DMS 273 treated with DMSO at 0.1 percent for 48 hours (cell line): ENCODE measurements at regions not wholly inside any gene's neighbourhood (a gene's known extent, or its start where the extent isn't known, plus 50 kb on each side); places are given as distances from the start of the nearest gene placed in this dataset.

Experiments used
- DNase-seq: peaks from one replicate; lab custom pipeline; 2025; lab: John Stamatoyannopoulos, UW

GRCh38 chr12:75724307-75724927 lies 213.0 kb upstream of the KRR1 start:
- no peak for DNase-seq

- DNase-seq: no peak
Measured at GRCh38 chr12:75722714-75723200, 211.3 kb upstream of the KRR1 start.

- DNase-seq: no peak
Measured at GRCh38 chr12:75721796-75722195, 210.4 kb upstream of the KRR1 start.

- peak; percentile 7 for DNase-seq
Measured at GRCh38 chr12:75720812-75721641, 209.6 kb upstream of the KRR1 start.

- DNase-seq: no peak
Measured at GRCh38 chr12:75717902-75718301, 206.5 kb upstream of the KRR1 start.

- no peak for DNase-seq
Measured at GRCh38 chr12:75716291-75717025, 205.0 kb upstream of the KRR1 start.

- no peak for DNase-seq
Measured at GRCh38 chr12:75715682-75716081, 204.3 kb upstream of the KRR1 start.

GRCh38 chr12:75715323-75715644 lies 203.9 kb upstream of the KRR1 start:
- DNase-seq: no peak

GRCh38 chr12:75714462-75715322 lies 203.3 kb upstream of the KRR1 start:
- no peak for DNase-seq

- DNase-seq: no peak
Measured at GRCh38 chr12:75713434-75713833, 202.0 kb upstream of the KRR1 start.

- DNase-seq: no peak
Measured at GRCh38 chr12:75712223-75712622, 200.8 kb upstream of the KRR1 start.

GRCh38 chr12:75711271-75711670 lies 199.9 kb upstream of the KRR1 start:
- no peak for DNase-seq

GRCh38 chr12:75710361-75711069 lies 199.1 kb upstream of the KRR1 start:
- no peak for DNase-seq

GRCh38 chr12:75709503-75709902 lies 198.1 kb upstream of the KRR1 start:
- DNase-seq: no peak

- no peak for DNase-seq
Measured at GRCh38 chr12:75708802-75709201, 197.4 kb upstream of the KRR1 start.

GRCh38 chr12:75707983-75708382 lies 196.6 kb upstream of the KRR1 start:
- no peak for DNase-seq

GRCh38 chr12:75706786-75707605 lies 195.6 kb upstream of the KRR1 start:
- DNase-seq: no peak

GRCh38 chr12:75705749-75706711 lies 194.6 kb upstream of the KRR1 start:
- DNase-seq: no peak

GRCh38 chr12:75704664-75705063 lies 193.3 kb upstream of the KRR1 start:
- DNase-seq: no peak
